ENCODE measurements at regions not wholly inside any gene's neighbourhood (a gene's known extent, or its start where the extent isn't known, plus 50 kb on each side); places are given as distances from the start of the nearest gene placed in this dataset.

- DNase-seq: no peak
- TF ChIP-seq CTCF (IDR thresholded peaks at IDR 0.05; ENCODE audit: partially characterized antibody, unreplicated experiment): no peak
- H3K27ac Mint-ChIP-seq (ENCODE audit: unreplicated experiment): peak overlapping the region; percentile 19
- H3K4me1 Mint-ChIP-seq (ENCODE audit: low read depth, unreplicated experiment): peaks cover 7% of the 10 kb centered on the region
- no peaks in the 10 kb centered on the region for H3K9me3 Mint-ChIP-seq (ENCODE audit: unreplicated experiment)
- no peaks in the 10 kb centered on the region for H3K27me3 Mint-ChIP-seq (ENCODE audit: unreplicated experiment)
- H3K36me3 Mint-ChIP-seq (ENCODE audit: unreplicated experiment): no peaks in the 10 kb centered on the region
- H3K4me3 Mint-ChIP-seq (ENCODE audit: unreplicated experiment): no peak overlapping the region
Measured at GRCh38 chr9:115943431-115944165, 210.0 kb upstream of the PAPPA start.

- DNase-seq: peak; percentile 18
- no peak for TF ChIP-seq CTCF (IDR thresholded peaks at IDR 0.05; ENCODE audit: partially characterized antibody, unreplicated experiment)
- Mint-ChIP-seq H3K27me3 (ENCODE audit: unreplicated experiment) (no peaks in the 10 kb centered on the region), H3K9me3 (ENCODE audit: unreplicated experiment) (no peaks in the 10 kb centered on the region), H3K4me3 (ENCODE audit: unreplicated experiment) (no peak overlapping the region), H3K36me3 (ENCODE audit: unreplicated experiment) (no peaks in the 10 kb centered on the region), H3K27ac (ENCODE audit: unreplicated experiment) (peak overlapping the region; percentile 69), H3K4me1 (ENCODE audit: low read depth, unreplicated experiment) (peaks cover 7% of the 10 kb centered on the region)
Measured at GRCh38 chr9:115944166-115944948, 209.2 kb upstream of the PAPPA start.

GRCh38 chr9:115945009-115945431 lies 208.6 kb upstream of the PAPPA start:
- no peaks in the 10 kb centered on the region for H3K9me3 Mint-ChIP-seq (ENCODE audit: unreplicated experiment)
- H3K27ac Mint-ChIP-seq (ENCODE audit: unreplicated experiment): no peak overlapping the region
- no peaks in the 10 kb centered on the region for H3K36me3 Mint-ChIP-seq (ENCODE audit: unreplicated experiment)
- DNase-seq: no peak
- no peak overlapping the region for H3K4me3 Mint-ChIP-seq (ENCODE audit: unreplicated experiment)
- H3K4me1 Mint-ChIP-seq (ENCODE audit: low read depth, unreplicated experiment): peaks cover 7% of the 10 kb centered on the region
- TF ChIP-seq CTCF (IDR thresholded peaks at IDR 0.05; ENCODE audit: partially characterized antibody, unreplicated experiment): no peak
- H3K27me3 Mint-ChIP-seq (ENCODE audit: unreplicated experiment): peaks cover under 1% of the 10 kb centered on the region

GRCh38 chr9:115946530-115946929 lies 207.1 kb upstream of the PAPPA start:
- peaks cover 2% of the 10 kb centered on the region for H3K27me3 Mint-ChIP-seq (ENCODE audit: unreplicated experiment)
- no peaks in the 10 kb centered on the region for H3K9me3 Mint-ChIP-seq (ENCODE audit: unreplicated experiment)
- H3K4me3 Mint-ChIP-seq (ENCODE audit: unreplicated experiment): no peak overlapping the region

More at GRCh38 chr9:115946530-115946929, 207.1 kb upstream of the PAPPA start:
- TF ChIP-seq CTCF (IDR thresholded peaks at IDR 0.05; ENCODE audit: partially characterized antibody, unreplicated experiment): no peak
- no peak for DNase-seq
- Mint-ChIP-seq H3K36me3 (ENCODE audit: unreplicated experiment) (no peaks in the 10 kb centered on the region), H3K27ac (ENCODE audit: unreplicated experiment) (no peak overlapping the region), H3K4me1 (ENCODE audit: low read depth, unreplicated experiment) (peaks cover 7% of the 10 kb centered on the region)

Measured in glutamatergic neuron (in vitro differentiated cells).